AG09319 (cell line): ENCODE measurements at regions not wholly inside any gene's neighbourhood (a gene's known extent, or its start where the extent isn't known, plus 50 kb on each side); places are given as distances from the start of the nearest gene placed in this dataset.

Experiments used
- DNase-seq: peaks from one replicate; pipeline ENCODE4 v3.0.0-alpha.2; 2010; ENCODE audit warnings: low read depth; ENCODE audit errors: extremely low read depth
- CTCF ChIP-seq: IDR thresholded peaks from 2 replicates; pipeline ENCODE4 v1.5.1; 2011; ENCODE audit warnings: low read depth, mild to moderate bottlenecking, inconsistent platforms, low read length, moderate library complexity

GRCh38 chr4:138677748-138678147 is 337.8 kb upstream of the NOCT start:
- no peak for TF ChIP-seq CTCF
- no peak for DNase-seq

GRCh38 chr4:138677212-138677611 is 338.4 kb upstream of the NOCT start:
- no peak for DNase-seq
- no peak for TF ChIP-seq CTCF

GRCh38 chr4:138675685-138676084 is 339.9 kb upstream of the NOCT start:
- no peak for TF ChIP-seq CTCF

GRCh38 chr4:138674209-138674608 is 341.4 kb upstream of the NOCT start:
- DNase-seq = no peak
- no peak for TF ChIP-seq CTCF

More at GRCh38 chr4:138675685-138676084, 339.9 kb upstream of the NOCT start:
- DNase-seq = no peak

GRCh38 chr4:138673053-138673452 is 342.5 kb upstream of the NOCT start:
- TF ChIP-seq CTCF = no peak
- DNase-seq = no peak

GRCh38 chr4:138672393-138672976 is 343.1 kb upstream of the NOCT start:
- DNase-seq = no peak
- no peak for TF ChIP-seq CTCF

- no peak for DNase-seq
- TF ChIP-seq CTCF = no peak
These were observed 343.9 kb upstream of the NOCT start for GRCh38 chr4:138671606-138672084.
